ENCODE measurements at regions not wholly inside any gene's neighbourhood (a gene's known extent, or its start where the extent isn't known, plus 50 kb on each side); places are given as distances from the start of the nearest gene placed in this dataset.

DNA sequence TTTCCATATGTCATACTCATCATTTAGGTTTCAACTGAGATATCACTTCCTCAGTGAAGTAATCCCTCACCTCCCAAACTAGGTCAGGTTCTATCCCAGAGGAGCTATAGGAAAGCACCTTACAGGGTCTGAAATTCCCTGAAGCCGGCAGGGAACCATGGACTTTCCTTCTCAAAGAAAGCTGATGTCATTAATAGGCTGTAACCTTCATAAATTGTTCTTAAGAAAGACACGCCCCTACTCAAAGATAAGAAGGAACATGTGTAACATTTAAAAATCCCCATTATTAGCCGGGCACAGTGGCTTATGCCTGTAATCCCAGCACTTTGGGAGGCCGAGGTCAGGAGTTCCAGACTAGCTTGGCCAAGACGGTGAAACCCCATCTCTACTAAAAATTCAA is 50.0 kb upstream of the RNGTT start:
- H3K9me3 Mint-ChIP-seq (ENCODE audit: low read depth, unreplicated experiment): no peaks in the 10 kb centered on the region
- no peaks in the 10 kb centered on the region for H3K27me3 Mint-ChIP-seq (ENCODE audit: unreplicated experiment)
- no peaks in the 10 kb centered on the region for H3K4me1 Mint-ChIP-seq (ENCODE audit: low read depth, unreplicated experiment)
- H3K4me3 Mint-ChIP-seq (ENCODE audit: low read depth, unreplicated experiment): no peak overlapping the region
- no peak for DNase-seq
- BruUV-seq (replicated peaks): no TSS peak
- no peaks in the 10 kb centered on the region for H3K36me3 Mint-ChIP-seq (ENCODE audit: insufficient read depth, unreplicated experiment)
- CTCF ChIA-PET: no interaction called here
- no peak overlapping the region for H3K27ac Mint-ChIP-seq (ENCODE audit: unreplicated experiment)
- intact Hi-C loops (cut with micrococcal nuclease; ENCODE audit: unreplicated experiment): no loop called here
- TF ChIP-seq, protein P1, sequence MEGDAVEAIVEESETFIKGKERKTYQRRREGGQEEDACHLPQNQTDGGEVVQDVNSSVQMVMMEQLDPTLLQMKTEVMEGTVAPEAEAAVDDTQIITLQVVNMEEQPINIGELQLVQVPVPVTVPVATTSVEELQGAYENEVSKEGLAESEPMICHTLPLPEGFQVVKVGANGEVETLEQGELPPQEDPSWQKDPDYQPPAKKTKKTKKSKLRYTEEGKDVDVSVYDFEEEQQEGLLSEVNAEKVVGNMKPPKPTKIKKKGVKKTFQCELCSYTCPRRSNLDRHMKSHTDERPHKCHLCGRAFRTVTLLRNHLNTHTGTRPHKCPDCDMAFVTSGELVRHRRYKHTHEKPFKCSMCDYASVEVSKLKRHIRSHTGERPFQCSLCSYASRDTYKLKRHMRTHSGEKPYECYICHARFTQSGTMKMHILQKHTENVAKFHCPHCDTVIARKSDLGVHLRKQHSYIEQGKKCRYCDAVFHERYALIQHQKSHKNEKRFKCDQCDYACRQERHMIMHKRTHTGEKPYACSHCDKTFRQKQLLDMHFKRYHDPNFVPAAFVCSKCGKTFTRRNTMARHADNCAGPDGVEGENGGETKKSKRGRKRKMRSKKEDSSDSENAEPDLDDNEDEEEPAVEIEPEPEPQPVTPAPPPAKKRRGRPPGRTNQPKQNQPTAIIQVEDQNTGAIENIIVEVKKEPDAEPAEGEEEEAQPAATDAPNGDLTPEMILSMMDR (IDR thresholded peaks at IDR 0.05; ENCODE audit: unreplicated experiment): no peak

Measured in Calu3 (cell line).